Activated gamma-delta T cell (primary cell): ENCODE measurements at regions not wholly inside any gene's neighbourhood (a gene's known extent, or its start where the extent isn't known, plus 50 kb on each side); places are given as distances from the start of the nearest gene placed in this dataset.

Experiments
- DNase-seq: peaks from one replicate; lab custom pipeline; 2025; lab: John Stamatoyannopoulos, UW

- no peak for DNase-seq
Measured at GRCh38 chr3:10762611-10763247, 53.3 kb upstream of the SLC6A11 start.

GRCh38 chr3:10763248-10763620 lies 52.8 kb upstream of the SLC6A11 start:
- DNase-seq: no peak

- no peak for DNase-seq
Measured at GRCh38 chr3:10763817-10764258, 52.2 kb upstream of the SLC6A11 start.

GRCh38 chr3:10764259-10765051 lies 51.6 kb upstream of the SLC6A11 start:
- no peak for DNase-seq

- DNase-seq: no peak
Measured at GRCh38 chr3:10766049-10766705, 49.9 kb upstream of the SLC6A11 start.
